ENCODE measurements at regions not wholly inside any gene's neighbourhood (a gene's known extent, or its start where the extent isn't known, plus 50 kb on each side); places are given as distances from the start of the nearest gene placed in this dataset.

DNA sequence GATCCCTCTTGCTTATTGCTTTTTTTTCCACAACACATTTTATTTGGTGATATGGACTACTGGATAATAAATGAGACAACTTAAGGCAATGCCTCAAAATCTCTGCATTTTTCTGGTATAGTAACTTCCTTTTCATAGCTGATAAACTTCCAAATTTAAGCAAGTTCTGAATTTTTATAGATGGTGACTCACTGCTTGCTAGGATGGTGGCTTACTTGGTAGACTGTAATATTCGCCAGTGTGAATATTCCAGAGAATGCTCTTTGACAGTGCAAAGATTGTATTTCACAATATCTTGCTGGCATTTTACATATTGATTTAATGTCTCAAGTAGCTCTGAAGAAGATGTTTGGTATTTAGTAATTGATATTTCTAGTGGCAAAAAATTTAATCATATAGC lies 472.4 kb downstream of the TFEC start:
- TF ChIP-seq, protein P1, sequence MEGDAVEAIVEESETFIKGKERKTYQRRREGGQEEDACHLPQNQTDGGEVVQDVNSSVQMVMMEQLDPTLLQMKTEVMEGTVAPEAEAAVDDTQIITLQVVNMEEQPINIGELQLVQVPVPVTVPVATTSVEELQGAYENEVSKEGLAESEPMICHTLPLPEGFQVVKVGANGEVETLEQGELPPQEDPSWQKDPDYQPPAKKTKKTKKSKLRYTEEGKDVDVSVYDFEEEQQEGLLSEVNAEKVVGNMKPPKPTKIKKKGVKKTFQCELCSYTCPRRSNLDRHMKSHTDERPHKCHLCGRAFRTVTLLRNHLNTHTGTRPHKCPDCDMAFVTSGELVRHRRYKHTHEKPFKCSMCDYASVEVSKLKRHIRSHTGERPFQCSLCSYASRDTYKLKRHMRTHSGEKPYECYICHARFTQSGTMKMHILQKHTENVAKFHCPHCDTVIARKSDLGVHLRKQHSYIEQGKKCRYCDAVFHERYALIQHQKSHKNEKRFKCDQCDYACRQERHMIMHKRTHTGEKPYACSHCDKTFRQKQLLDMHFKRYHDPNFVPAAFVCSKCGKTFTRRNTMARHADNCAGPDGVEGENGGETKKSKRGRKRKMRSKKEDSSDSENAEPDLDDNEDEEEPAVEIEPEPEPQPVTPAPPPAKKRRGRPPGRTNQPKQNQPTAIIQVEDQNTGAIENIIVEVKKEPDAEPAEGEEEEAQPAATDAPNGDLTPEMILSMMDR (IDR thresholded peaks at IDR 0.05), result no peak
- no peak for TF ChIP-seq POLR2A (IDR thresholded peaks at IDR 0.05)
